ENCODE measurements at regions not wholly inside any gene's neighbourhood (a gene's known extent, or its start where the extent isn't known, plus 50 kb on each side); places are given as distances from the start of the nearest gene placed in this dataset.
A peak's percentile ranks its signal among the peaks of the same experiment; 100 is the strongest.
"Not testable (repeated sequence)": the region's sequence is repeated elsewhere in the genome, so short reads cannot be mapped to it uniquely, and the experiment has no call there.

GRCh38 chr2:131801745-131802350, 274.2 kb downstream of the CCDC74A start:
- not testable (repeated sequence) for H3K36me3 Mint-ChIP-seq; H3K27me3 Mint-ChIP-seq; H3K4me1 Mint-ChIP-seq (ENCODE audit: unreplicated experiment); H3K9me3 Mint-ChIP-seq
- Mint-ChIP-seq H3K27ac (peak overlapping the region; percentile 67), H3K4me3 (peak overlapping the region; percentile 91)
- peak; percentile 85 for TF ChIP-seq CTCF (conservative IDR thresholded peaks at IDR 0.05)
- DNase-seq (ENCODE audit: extremely low spot score, unreplicated experiment): peak; percentile 90

GRCh38 chr2:131802351-131802836, 274.7 kb downstream of the CCDC74A start:
- Mint-ChIP-seq H3K27ac (peak overlapping the region; percentile 67), H3K4me3 (peak overlapping the region; percentile 91)
- H3K27me3 Mint-ChIP-seq; H3K36me3 Mint-ChIP-seq; H3K4me1 Mint-ChIP-seq (ENCODE audit: unreplicated experiment); H3K9me3 Mint-ChIP-seq: not testable (repeated sequence)
- DNase-seq (ENCODE audit: extremely low spot score, unreplicated experiment): peak; percentile 80

GRCh38 chr2:131803237-131803636, 275.5 kb downstream of the CCDC74A start:
- H3K4me1 Mint-ChIP-seq (ENCODE audit: unreplicated experiment); H3K36me3 Mint-ChIP-seq; DNase-seq (ENCODE audit: extremely low spot score, unreplicated experiment); H3K9me3 Mint-ChIP-seq; H3K27me3 Mint-ChIP-seq; H3K27ac Mint-ChIP-seq: not testable (repeated sequence)
- peak overlapping the region; percentile 20 for H3K4me3 Mint-ChIP-seq

- H3K4me3 Mint-ChIP-seq; H3K9me3 Mint-ChIP-seq; H3K36me3 Mint-ChIP-seq; H3K4me1 Mint-ChIP-seq (ENCODE audit: unreplicated experiment); H3K27me3 Mint-ChIP-seq; H3K27ac Mint-ChIP-seq; DNase-seq (ENCODE audit: extremely low spot score, unreplicated experiment): not testable (repeated sequence)
Observed at GRCh38 chr2:131812605-131813004, 284.9 kb downstream of the CCDC74A start.

- H3K4me3 Mint-ChIP-seq; H3K9me3 Mint-ChIP-seq; DNase-seq (ENCODE audit: extremely low spot score, unreplicated experiment); H3K27ac Mint-ChIP-seq; H3K27me3 Mint-ChIP-seq; H3K36me3 Mint-ChIP-seq; H3K4me1 Mint-ChIP-seq (ENCODE audit: unreplicated experiment): not testable (repeated sequence)
Observed at GRCh38 chr2:131813378-131813777, 285.7 kb downstream of the CCDC74A start.

- H3K4me1 Mint-ChIP-seq (ENCODE audit: unreplicated experiment); H3K27ac Mint-ChIP-seq; H3K9me3 Mint-ChIP-seq; H3K4me3 Mint-ChIP-seq; H3K36me3 Mint-ChIP-seq; H3K27me3 Mint-ChIP-seq; DNase-seq (ENCODE audit: extremely low spot score, unreplicated experiment): not testable (repeated sequence)
Observed at GRCh38 chr2:131818267-131818973, 290.7 kb downstream of the CCDC74A start.

- not testable (repeated sequence) for H3K27me3 Mint-ChIP-seq; H3K9me3 Mint-ChIP-seq; DNase-seq (ENCODE audit: extremely low spot score, unreplicated experiment); H3K4me3 Mint-ChIP-seq; H3K36me3 Mint-ChIP-seq; H3K27ac Mint-ChIP-seq; H3K4me1 Mint-ChIP-seq (ENCODE audit: unreplicated experiment)
Observed at GRCh38 chr2:131822237-131822721, 294.6 kb downstream of the CCDC74A start.

GRCh38 chr2:131823058-131823457, 295.4 kb downstream of the CCDC74A start:
- not testable (repeated sequence) for DNase-seq (ENCODE audit: extremely low spot score, unreplicated experiment); H3K36me3 Mint-ChIP-seq

GRCh38 chr2:131824986-131825385, 297.3 kb downstream of the CCDC74A start:
- not testable (repeated sequence) for H3K4me1 Mint-ChIP-seq (ENCODE audit: unreplicated experiment); H3K4me3 Mint-ChIP-seq; H3K27me3 Mint-ChIP-seq; H3K9me3 Mint-ChIP-seq; H3K27ac Mint-ChIP-seq; DNase-seq (ENCODE audit: extremely low spot score, unreplicated experiment); H3K36me3 Mint-ChIP-seq

More at GRCh38 chr2:131823058-131823457, 295.4 kb downstream of the CCDC74A start:
- not testable (repeated sequence) for H3K27ac Mint-ChIP-seq; H3K4me1 Mint-ChIP-seq (ENCODE audit: unreplicated experiment); H3K9me3 Mint-ChIP-seq; H3K4me3 Mint-ChIP-seq; H3K27me3 Mint-ChIP-seq
